Natural killer cell treated with Interleukin-12 subunit alpha and Interleukin-12 subunit beta and Interleukin-15 and Interleukin-18, amount 100 ng/mL, for 72 hours (primary cell): ENCODE measurements at regions not wholly inside any gene's neighbourhood (a gene's known extent, or its start where the extent isn't known, plus 50 kb on each side); places are given as distances from the start of the nearest gene placed in this dataset.

Source experiments
- ATAC-seq, 2 donors: fragments of 150-1000 bp; cut with Tn5 transposase in 1 of 2; sonication (Bioruptor Pico), chemical (Tn5 transposase) in 1 of 2; 2 replicates each; pipeline ENCODE4 v1.10.0; 2021
- DNase-seq: peaks from one replicate; pipeline ENCODE4 v3.0.0; 2022; ENCODE audit warnings: low spot score
- H3K27ac Mint-ChIP-seq, 2 donors: 1 replicate in 1 of 2; 2 replicates in 1 of 2; pipeline ENCODE4 v1.8.0; 2022; ENCODE audit warnings: mixed read lengths in 2 of 2, mild to moderate bottlenecking in 1 of 2, moderate library complexity in 1 of 2
- H3K27me3 Mint-ChIP-seq, 2 donors: 1 replicate in 1 of 2; 2 replicates in 1 of 2; pipeline ENCODE4 v1.8.0; 2022; ENCODE audit warnings: mixed read lengths in 2 of 2
- H3K36me3 Mint-ChIP-seq: one replicate; pipeline ENCODE4 v1.8.0; 2022; ENCODE audit warnings: mixed read lengths
- H3K4me1 Mint-ChIP-seq, 2 donors: 1 replicate in 1 of 2; 2 replicates in 1 of 2; pipeline ENCODE4 v1.8.0; 2022; ENCODE audit warnings: low read depth in 2 of 2, mixed read lengths in 2 of 2, mild to moderate bottlenecking in 1 of 2
- H3K4me3 Mint-ChIP-seq: one replicate; pipeline ENCODE4 v1.8.0; 2022; ENCODE audit warnings: mixed read lengths
- H3K9me3 Mint-ChIP-seq: 2 replicates; pipeline ENCODE4 v1.8.0; 2022; ENCODE audit warnings: mixed read lengths

DNA sequence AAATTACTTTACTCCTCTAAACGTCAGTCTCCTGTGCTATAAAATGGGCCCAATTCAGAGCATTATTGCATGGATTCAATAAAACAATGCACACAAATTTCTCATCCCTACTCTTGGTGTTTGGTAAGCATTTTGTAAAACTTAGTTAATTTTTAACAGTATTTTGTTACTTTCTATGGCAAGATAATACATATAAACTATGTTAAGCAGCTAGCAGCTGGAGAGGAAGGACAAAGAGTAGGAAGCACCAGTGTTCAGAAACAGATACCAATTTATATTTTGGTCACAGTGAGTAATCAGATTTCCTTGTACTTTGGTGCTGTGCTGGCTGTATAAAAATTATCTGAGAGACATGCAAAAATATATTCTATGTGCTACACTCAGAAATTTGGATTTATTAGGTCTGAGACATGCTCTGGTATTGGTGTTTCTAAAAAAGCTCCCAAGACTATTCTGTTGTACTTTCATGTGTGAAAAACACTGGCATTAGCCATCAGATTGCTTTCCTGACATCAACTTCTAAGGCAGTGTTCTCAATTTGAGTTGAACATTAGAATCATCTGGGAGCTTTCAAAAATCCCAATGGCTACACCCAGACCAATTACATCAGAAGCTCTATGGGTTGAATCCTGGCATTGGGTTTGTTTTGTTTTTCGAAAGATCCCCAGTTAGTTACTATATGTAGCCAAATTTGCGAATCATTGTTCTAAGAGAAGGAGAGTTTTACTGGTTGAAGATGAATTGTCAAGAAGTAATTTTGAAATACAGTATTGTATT lies 100.3 kb upstream of the C1orf87 start:
- no peak overlapping the region for H3K27ac Mint-ChIP-seq
- H3K9me3 Mint-ChIP-seq, result no peaks in the 10 kb centered on the region
- H3K4me1 Mint-ChIP-seq, result no peaks in the 10 kb centered on the region
- DNase-seq, result no peak
- no peaks in the 10 kb centered on the region for H3K27me3 Mint-ChIP-seq
- no peak for ATAC-seq
- no peak overlapping the region for H3K4me3 Mint-ChIP-seq
- no peaks in the 10 kb centered on the region for H3K36me3 Mint-ChIP-seq

- ATAC-seq, result no peak
- Mint-ChIP-seq H3K9me3 (no peaks in the 10 kb centered on the region), H3K4me3 (no peak overlapping the region), H3K27ac (no peak overlapping the region), H3K27me3 (no peaks in the 10 kb centered on the region), H3K36me3 (no peaks in the 10 kb centered on the region), H3K4me1 (no peaks in the 10 kb centered on the region)
- DNase-seq, result no peak
Observed at GRCh38 chr1:60173006-60173405, 99.4 kb upstream of the C1orf87 start.

DNA sequence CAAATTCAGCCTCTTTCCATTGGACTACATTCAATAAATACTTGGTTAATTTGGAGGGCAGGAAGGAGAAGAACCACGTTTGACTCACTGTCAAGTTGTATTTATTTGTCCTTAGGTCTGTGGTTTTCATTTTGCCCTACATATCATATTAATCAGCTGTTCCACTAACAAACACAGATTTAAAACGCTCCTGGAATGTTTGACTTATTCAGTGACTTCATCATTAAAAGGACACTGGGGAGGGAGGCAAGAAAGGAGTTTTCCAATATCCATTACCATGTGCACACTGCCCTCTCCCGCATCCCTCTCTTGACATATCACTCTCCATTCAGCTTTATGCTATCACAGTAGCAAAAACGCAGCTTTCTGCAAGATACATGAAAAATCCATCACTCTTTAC lies 98.2 kb upstream of the C1orf87 start:
- H3K27me3 Mint-ChIP-seq, result no peaks in the 10 kb centered on the region
- DNase-seq (no peak), ATAC-seq (no peak)
- H3K4me3 Mint-ChIP-seq, result no peak overlapping the region
- no peaks in the 10 kb centered on the region for H3K9me3 Mint-ChIP-seq
- no peaks in the 10 kb centered on the region for H3K4me1 Mint-ChIP-seq
- H3K36me3 Mint-ChIP-seq, result no peaks in the 10 kb centered on the region
- H3K27ac Mint-ChIP-seq, result no peak overlapping the region

- no peaks in the 10 kb centered on the region for H3K36me3 Mint-ChIP-seq
Observed at GRCh38 chr1:60170709-60171108, 97.1 kb upstream of the C1orf87 start.

DNA sequence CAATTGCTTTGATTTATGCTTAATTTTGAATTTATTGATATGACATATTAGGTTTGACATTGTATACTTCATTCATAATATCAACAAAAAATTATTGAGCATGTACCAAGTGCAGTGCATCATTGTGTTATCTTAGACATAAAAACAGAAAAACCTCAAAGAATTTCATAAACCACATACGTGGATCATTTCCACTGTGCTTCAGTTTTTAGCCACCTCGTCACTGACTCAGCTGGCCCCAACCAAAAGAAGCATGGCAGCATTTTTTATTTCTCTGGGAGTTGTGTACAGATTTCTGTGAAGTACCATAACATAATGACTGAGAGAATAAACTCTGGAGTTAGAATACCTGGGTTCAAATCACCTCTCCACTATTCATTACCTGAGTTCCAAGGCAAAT lies 95.6 kb upstream of the C1orf87 start:
- no peaks in the 10 kb centered on the region for H3K4me1 Mint-ChIP-seq
- no peaks in the 10 kb centered on the region for H3K9me3 Mint-ChIP-seq
- no peaks in the 10 kb centered on the region for H3K27me3 Mint-ChIP-seq
- H3K4me3 Mint-ChIP-seq, result no peak overlapping the region
- no peaks in the 10 kb centered on the region for H3K36me3 Mint-ChIP-seq
- H3K27ac Mint-ChIP-seq, result no peak overlapping the region
- ATAC-seq, result no peak
- no peak for DNase-seq

More at GRCh38 chr1:60170709-60171108, 97.1 kb upstream of the C1orf87 start:
- DNase-seq (no peak), ATAC-seq (no peak)
- H3K4me3 Mint-ChIP-seq, result no peak overlapping the region
- no peaks in the 10 kb centered on the region for H3K4me1 Mint-ChIP-seq
- H3K27me3 Mint-ChIP-seq, result no peaks in the 10 kb centered on the region
- no peaks in the 10 kb centered on the region for H3K9me3 Mint-ChIP-seq
- H3K27ac Mint-ChIP-seq, result no peak overlapping the region

- no peaks in the 10 kb centered on the region for H3K4me1 Mint-ChIP-seq
- no peak for DNase-seq
- no peak overlapping the region for H3K4me3 Mint-ChIP-seq
- peaks cover 0 to 5% of the 10 kb centered on the region in 2 donors for H3K27me3 Mint-ChIP-seq
- no peaks in the 10 kb centered on the region for H3K36me3 Mint-ChIP-seq
- H3K27ac Mint-ChIP-seq, result no peak overlapping the region
- no peak for ATAC-seq
- H3K9me3 Mint-ChIP-seq, result no peaks in the 10 kb centered on the region
Observed at GRCh38 chr1:60162936-60163335, 89.4 kb upstream of the C1orf87 start.

GRCh38 chr1:60160141-60160540 lies 86.6 kb upstream of the C1orf87 start:
- ATAC-seq, result no peak

DNA sequence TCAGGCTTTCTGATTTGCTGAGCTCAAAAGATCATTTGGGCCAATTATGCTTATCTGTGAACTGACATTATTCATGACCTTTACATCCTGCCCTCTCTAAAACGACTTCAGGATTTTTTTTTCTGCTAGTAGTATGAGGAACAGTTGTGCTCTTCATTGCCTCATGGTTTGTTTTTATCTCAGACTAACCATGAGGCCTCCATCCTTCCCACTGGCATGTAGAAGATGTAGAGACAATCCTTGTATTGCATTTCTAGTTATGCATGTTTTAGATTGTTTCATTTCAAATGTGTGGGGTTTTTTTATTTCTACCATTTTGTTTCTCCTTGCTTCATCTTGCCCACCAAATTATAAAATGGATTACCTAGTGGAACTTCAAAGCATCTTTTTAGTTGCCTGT lies 82.8 kb upstream of the C1orf87 start:
- DNase-seq, result no peak
- no peaks in the 10 kb centered on the region for H3K36me3 Mint-ChIP-seq
- H3K9me3 Mint-ChIP-seq, result no peaks in the 10 kb centered on the region
- peaks cover 0 to 6% of the 10 kb centered on the region in 2 donors for H3K27me3 Mint-ChIP-seq
- no peak overlapping the region for H3K4me3 Mint-ChIP-seq
- no peaks in the 10 kb centered on the region for H3K4me1 Mint-ChIP-seq
- no peak overlapping the region for H3K27ac Mint-ChIP-seq
- no peak for ATAC-seq

More at GRCh38 chr1:60160141-60160540, 86.6 kb upstream of the C1orf87 start:
- no peak overlapping the region for H3K4me3 Mint-ChIP-seq
- no peak overlapping the region for H3K27ac Mint-ChIP-seq
- no peak for DNase-seq
- peaks cover 0 to 5% of the 10 kb centered on the region in 2 donors for H3K27me3 Mint-ChIP-seq
- no peaks in the 10 kb centered on the region for H3K36me3 Mint-ChIP-seq
- no peaks in the 10 kb centered on the region for H3K9me3 Mint-ChIP-seq
- H3K4me1 Mint-ChIP-seq, result no peaks in the 10 kb centered on the region

DNA sequence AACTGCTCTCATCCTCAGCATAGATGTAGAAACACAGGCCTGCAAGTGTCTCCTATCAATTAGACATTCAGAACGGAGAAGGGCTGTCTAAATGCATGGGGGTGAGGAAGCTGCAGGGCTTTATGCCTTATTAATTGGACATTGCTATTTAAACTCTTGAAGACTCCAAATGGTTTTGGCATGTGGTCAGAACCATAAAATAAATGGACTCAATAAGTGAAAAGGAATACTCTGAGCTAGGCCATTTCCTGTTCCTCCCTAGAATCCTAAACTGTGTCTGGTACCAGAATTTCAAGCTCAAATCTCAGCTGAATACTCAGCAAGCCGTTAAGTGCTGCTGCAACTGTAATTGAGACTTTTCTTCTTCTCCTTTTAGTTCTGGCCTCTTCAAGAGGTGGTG lies 80.4 kb upstream of the C1orf87 start:
- Mint-ChIP-seq H3K4me1 (no peaks in the 10 kb centered on the region), H3K4me3 (no peak overlapping the region), H3K9me3 (no peaks in the 10 kb centered on the region), H3K27ac (no peak overlapping the region), H3K27me3 (peaks cover 0 to 2% of the 10 kb centered on the region in 2 donors), H3K36me3 (no peaks in the 10 kb centered on the region)
- ATAC-seq (no peak), DNase-seq (no peak)

DNA sequence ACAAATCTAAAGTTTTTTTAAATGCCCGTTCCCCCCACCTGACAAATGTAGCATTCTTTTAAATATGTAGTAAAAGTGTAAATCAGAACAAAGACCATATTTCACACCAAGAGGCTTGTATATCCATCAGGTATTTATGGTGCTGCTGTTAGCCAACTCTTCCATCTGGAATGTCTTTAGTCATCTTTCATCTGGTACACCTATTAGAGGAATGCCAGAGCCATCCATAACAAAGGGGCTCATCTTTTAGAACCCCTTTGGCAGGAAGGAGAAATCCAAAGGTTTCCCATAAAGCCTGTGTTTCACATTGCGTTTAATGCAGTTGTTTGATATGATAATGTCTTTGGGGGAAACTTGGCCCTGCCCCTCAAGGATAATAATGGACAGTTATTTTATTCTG lies 79.3 kb upstream of the C1orf87 start:
- Mint-ChIP-seq H3K27ac (no peak overlapping the region), H3K36me3 (no peaks in the 10 kb centered on the region), H3K27me3 (peaks cover 0 to 2% of the 10 kb centered on the region in 2 donors), H3K4me3 (no peak overlapping the region), H3K9me3 (no peaks in the 10 kb centered on the region), H3K4me1 (no peaks in the 10 kb centered on the region)
- DNase-seq (no peak), ATAC-seq (no peak)

DNA sequence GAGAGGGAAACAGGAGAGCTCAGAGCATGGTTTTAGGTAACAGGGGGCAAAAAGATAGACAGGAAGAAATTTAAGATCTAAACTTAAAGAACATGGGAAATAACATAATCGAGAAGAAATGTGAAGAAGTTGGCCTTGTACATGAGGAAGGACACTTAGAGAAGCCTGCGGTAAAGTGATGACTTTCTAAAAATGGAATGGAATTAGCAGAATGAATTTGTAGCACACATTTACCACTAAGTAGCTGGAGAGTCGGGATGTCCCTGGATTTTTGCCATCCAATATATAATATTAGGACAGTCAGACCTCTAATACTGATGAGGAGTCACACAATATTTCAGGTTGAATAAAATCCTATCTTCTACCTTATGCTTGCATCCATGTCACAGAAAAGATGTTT lies 77.7 kb upstream of the C1orf87 start:
- no peak for DNase-seq
- no peak overlapping the region for H3K27ac Mint-ChIP-seq
- no peak overlapping the region for H3K4me3 Mint-ChIP-seq
- no peaks in the 10 kb centered on the region for H3K4me1 Mint-ChIP-seq
- no peaks in the 10 kb centered on the region for H3K36me3 Mint-ChIP-seq
- H3K27me3 Mint-ChIP-seq, result peaks cover 0 to 2% of the 10 kb centered on the region in 2 donors
- no peaks in the 10 kb centered on the region for H3K9me3 Mint-ChIP-seq
- ATAC-seq, result no peak

DNA sequence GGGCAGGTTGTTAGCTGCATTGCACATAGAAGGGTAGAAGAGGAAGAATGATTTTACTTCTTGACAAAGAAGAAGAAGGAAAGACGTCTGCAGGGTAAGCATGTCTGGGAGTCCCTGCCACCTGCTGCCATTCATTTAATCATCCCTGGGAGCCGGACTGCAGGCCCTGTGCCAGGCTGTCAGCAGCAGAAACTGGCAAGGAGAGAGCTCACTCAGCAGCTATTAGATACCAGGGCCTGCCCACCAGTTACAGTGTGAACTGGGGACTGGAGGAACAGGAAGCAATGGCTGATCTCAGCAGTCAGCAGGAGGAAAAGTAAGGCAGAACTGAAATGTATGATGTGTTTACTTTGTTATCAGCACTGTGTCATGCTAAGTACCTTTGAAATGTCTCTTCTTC lies 75.7 kb upstream of the C1orf87 start:
- Mint-ChIP-seq H3K9me3 (no peaks in the 10 kb centered on the region), H3K4me1 (no peaks in the 10 kb centered on the region), H3K36me3 (no peaks in the 10 kb centered on the region), H3K4me3 (no peak overlapping the region), H3K27ac (no peak overlapping the region), H3K27me3 (no peaks in the 10 kb centered on the region)
- no peak for DNase-seq
- ATAC-seq, result no peak

DNA sequence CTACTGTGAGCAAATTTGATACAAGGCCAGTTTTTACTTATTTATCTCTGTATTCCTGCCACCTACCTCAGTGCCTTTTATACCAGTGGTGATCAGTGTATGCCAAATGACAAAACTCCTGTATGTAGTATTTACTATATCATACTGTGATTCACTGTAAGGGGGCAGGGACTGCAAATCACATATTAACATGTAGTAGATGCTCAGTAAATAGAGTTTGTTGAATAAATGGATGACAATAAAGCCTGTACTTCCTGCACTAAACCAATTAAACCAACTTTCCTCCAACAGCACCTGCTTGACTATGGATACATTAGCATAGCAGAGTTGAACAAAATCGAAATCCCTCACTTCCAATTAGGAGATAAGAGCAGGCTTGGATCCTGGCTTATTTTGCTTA lies 73.3 kb upstream of the C1orf87 start:
- no peak overlapping the region for H3K27ac Mint-ChIP-seq
- no peak for ATAC-seq
- no peak for DNase-seq
- H3K9me3 Mint-ChIP-seq, result no peaks in the 10 kb centered on the region
- no peaks in the 10 kb centered on the region for H3K27me3 Mint-ChIP-seq
- no peaks in the 10 kb centered on the region for H3K36me3 Mint-ChIP-seq
- H3K4me1 Mint-ChIP-seq, result no peaks in the 10 kb centered on the region
- H3K4me3 Mint-ChIP-seq, result no peak overlapping the region

DNA sequence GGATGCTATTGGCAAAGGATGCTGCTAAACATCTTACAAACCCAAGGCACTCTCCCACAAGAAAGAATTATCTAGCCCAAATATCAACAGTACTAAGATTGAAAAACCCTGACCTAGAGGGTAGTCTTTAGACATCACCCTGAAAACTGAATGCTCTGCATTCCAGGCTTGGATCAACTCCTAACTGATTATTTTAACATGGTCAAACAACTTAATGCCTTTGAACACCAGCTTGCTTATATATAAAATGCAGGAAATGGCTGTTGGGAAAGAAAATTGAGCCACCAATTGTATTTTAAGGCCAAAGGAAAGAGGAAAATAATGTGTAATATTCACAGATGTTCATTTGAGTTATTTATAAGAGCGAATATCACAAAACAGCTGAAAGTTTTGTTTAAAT lies 72.2 kb upstream of the C1orf87 start:
- no peak for DNase-seq
- Mint-ChIP-seq H3K4me3 (no peak overlapping the region), H3K9me3 (no peaks in the 10 kb centered on the region), H3K4me1 (no peaks in the 10 kb centered on the region), H3K27me3 (no peaks in the 10 kb centered on the region), H3K27ac (no peak overlapping the region), H3K36me3 (no peaks in the 10 kb centered on the region)
- no peak for ATAC-seq

DNA sequence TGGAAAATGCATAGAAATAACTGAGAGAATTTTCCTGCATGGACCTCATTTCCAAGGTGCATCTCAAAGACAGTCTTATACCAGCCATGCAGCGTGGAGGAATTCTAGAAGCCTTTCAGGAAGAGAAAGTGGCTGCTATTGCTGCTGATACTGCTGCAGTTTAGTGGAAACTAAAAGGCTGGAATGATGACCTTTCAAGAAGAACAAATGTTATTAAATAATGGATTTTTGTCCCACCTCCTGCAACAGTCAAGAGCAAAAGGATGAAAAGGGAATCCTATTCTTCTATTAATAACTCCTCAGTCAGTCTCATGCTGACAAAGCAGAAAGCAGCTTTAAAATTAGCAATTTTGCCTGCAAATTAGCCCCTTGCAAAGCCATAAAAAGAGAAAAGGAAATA lies 68.2 kb upstream of the C1orf87 start:
- H3K27me3 Mint-ChIP-seq, result no peaks in the 10 kb centered on the region
- no peaks in the 10 kb centered on the region for H3K4me1 Mint-ChIP-seq
- no peaks in the 10 kb centered on the region for H3K9me3 Mint-ChIP-seq
- ATAC-seq (no peak), DNase-seq (no peak)
- H3K36me3 Mint-ChIP-seq, result no peaks in the 10 kb centered on the region
- no peak overlapping the region for H3K27ac Mint-ChIP-seq
- no peak overlapping the region for H3K4me3 Mint-ChIP-seq
